SK-N-MC (cell line): ENCODE measurements at regions not wholly inside any gene's neighbourhood (a gene's known extent, or its start where the extent isn't known, plus 50 kb on each side); places are given as distances from the start of the nearest gene placed in this dataset.

Experiments used
- DNase-seq: peaks from one replicate; pipeline ENCODE4 v3.0.0-alpha.2; 2011; ENCODE audit warnings: low read depth, low spot score
- H3K27ac ChIP-seq: fragments of 200-600 bp; sonication (generic); 2 replicates; pipeline ENCODE4 v1.5.1; 2016; ENCODE audit warnings: mixed run types
- H3K36me3 ChIP-seq: fragments of 200-600 bp; sonication (generic); 2 replicates; pipeline ENCODE4 v1.6.1; 2017; ENCODE audit warnings: antibody characterized with exemption, low read length, mixed read lengths; ENCODE audit not compliant: insufficient read depth
- H3K4me3 ChIP-seq: fragments of 200-600 bp; sonication (generic); 2 replicates; pipeline ENCODE4 v1.5.1; 2016
- H3K9ac ChIP-seq: fragments of 200-600 bp; sonication (generic); 2 replicates; pipeline ENCODE4 v1.8.0; 2017; ENCODE audit warnings: mixed run types, mixed read lengths; ENCODE audit not compliant: insufficient read length
- H3K9me3 ChIP-seq: fragments of 200-600 bp; sonication (generic); 2 replicates; pipeline ENCODE4 v1.6.1; 2017; ENCODE audit warnings: low read depth, mild to moderate bottlenecking, antibody characterized with exemption, low read length, moderate library complexity, mixed read lengths
- EZH2 ChIP-seq: fragments of 200-600 bp; sonication (generic); IDR thresholded peaks from one replicate; pipeline ENCODE4 v1.6.1; 2017; ENCODE audit warnings: antibody characterized with exemption
- FOXP2 ChIP-seq: optimal IDR thresholded peaks from 2 replicates; pipeline ENCODE3; 2011; ENCODE audit warnings: mild to moderate bottlenecking, moderate library complexity; ENCODE audit not compliant: insufficient read depth; ENCODE audit errors: extremely low read length, control extremely low read depth
- POLR2AphosphoS5 ChIP-seq: IDR thresholded peaks from 2 replicates; pipeline ENCODE4 v1.6.1; 2012; ENCODE audit warnings: mild to moderate bottlenecking, low read depth, low read length, borderline replicate concordance

GRCh38 chr7:82623812-82624211, 180.2 kb upstream of the CACNA2D1 start:
- no peak for TF ChIP-seq POLR2AphosphoS5
- no peak for TF ChIP-seq FOXP2
- TF ChIP-seq EZH2: no peak
- no peak overlapping the region for H3K27ac ChIP-seq
- no peak for DNase-seq
- no peaks in the 10 kb centered on the region for H3K36me3 ChIP-seq
- no peak overlapping the region for H3K4me3 ChIP-seq
- no peaks in the 10 kb centered on the region for H3K9me3 ChIP-seq
- no peak overlapping the region for H3K9ac ChIP-seq

GRCh38 chr7:82617156-82617555, 173.6 kb upstream of the CACNA2D1 start:
- H3K36me3 ChIP-seq: no peaks in the 10 kb centered on the region
- no peak overlapping the region for H3K4me3 ChIP-seq
- H3K9ac ChIP-seq: no peak overlapping the region
- H3K9me3 ChIP-seq: no peaks in the 10 kb centered on the region
- no peak overlapping the region for H3K27ac ChIP-seq
- no peak for TF ChIP-seq EZH2
- TF ChIP-seq FOXP2: no peak
- TF ChIP-seq POLR2AphosphoS5: no peak
- DNase-seq: no peak

GRCh38 chr7:82616059-82616728, 172.6 kb upstream of the CACNA2D1 start:
- Histone ChIP-seq H3K9ac (no peak overlapping the region), H3K27ac (no peak overlapping the region), H3K36me3 (no peaks in the 10 kb centered on the region), H3K4me3 (no peak overlapping the region), H3K9me3 (no peaks in the 10 kb centered on the region)
- no peak for DNase-seq
- TF ChIP-seq POLR2AphosphoS5 (no peak), FOXP2 (no peak), EZH2 (no peak)

- no peak for DNase-seq
- TF ChIP-seq FOXP2 (no peak), EZH2 (no peak), POLR2AphosphoS5 (no peak)
- Histone ChIP-seq H3K4me3 (no peak overlapping the region), H3K9ac (no peak overlapping the region), H3K27ac (no peak overlapping the region), H3K36me3 (no peaks in the 10 kb centered on the region), H3K9me3 (no peaks in the 10 kb centered on the region)
These were observed 171.9 kb upstream of the CACNA2D1 start for GRCh38 chr7:82615527-82615926.

DNA sequence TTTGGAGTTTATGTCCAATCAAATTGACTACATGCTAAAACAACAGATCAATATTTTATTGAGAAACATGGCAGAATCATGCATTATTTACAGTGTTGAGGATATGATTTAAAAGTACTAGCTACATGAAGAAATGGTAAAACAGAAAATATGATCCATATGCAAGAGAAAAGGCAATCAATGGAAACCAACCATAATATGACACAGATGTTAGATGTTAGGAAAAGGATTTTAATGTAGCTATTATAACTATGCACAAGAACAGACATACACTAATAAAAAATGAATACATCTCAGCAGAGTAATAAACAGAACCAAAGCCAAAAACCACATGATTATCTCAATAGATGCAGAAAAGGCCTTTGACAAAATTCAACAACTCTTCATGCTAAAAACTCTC, 166.2 kb upstream of the CACNA2D1 start:
- peak overlapping the region; percentile 49 for H3K4me3 ChIP-seq
- H3K36me3 ChIP-seq: no peaks in the 10 kb centered on the region
- DNase-seq: peak; percentile 65
- H3K9me3 ChIP-seq: no peaks in the 10 kb centered on the region
- no peak overlapping the region for H3K9ac ChIP-seq
- TF ChIP-seq EZH2 (no peak), POLR2AphosphoS5 (peak; percentile 24; the same call in 1 of the 2 replicates)
- H3K27ac ChIP-seq: peak overlapping the region; percentile 76

DNA sequence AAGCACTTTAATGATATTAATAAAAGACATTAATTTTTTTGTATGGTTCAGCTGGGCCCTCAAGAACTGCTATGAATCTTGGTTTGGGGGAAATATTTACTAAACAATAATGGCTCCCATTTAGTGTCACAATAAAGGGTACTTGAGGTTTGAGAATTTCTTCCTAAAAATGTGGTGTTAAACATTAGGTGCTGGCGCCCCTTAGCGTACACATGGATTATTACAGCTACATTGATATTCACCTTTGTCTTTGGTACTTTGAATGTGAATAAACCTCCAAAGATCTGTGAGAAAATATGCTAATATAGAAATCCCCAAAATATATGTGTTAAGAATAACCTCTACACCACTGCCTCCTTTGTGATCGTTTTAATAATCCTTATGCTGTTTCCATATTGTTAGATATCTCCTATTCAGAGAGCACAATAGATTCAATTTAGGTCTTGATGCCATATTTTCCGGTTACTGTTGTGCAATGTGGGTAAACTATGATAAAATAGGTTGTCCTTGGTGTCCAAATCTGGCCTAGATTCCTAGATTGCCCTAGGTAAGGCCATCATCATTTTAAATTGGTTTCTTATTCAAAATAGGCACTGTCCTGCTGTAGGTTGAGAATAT, 161.8 kb upstream of the CACNA2D1 start:
- DNase-seq: peak; percentile 44
- Histone ChIP-seq H3K9me3 (no peaks in the 10 kb centered on the region), H3K9ac (no peak overlapping the region), H3K36me3 (no peaks in the 10 kb centered on the region), H3K27ac (no peak overlapping the region), H3K4me3 (no peak overlapping the region)
- TF ChIP-seq POLR2AphosphoS5 (no peak), FOXP2 (no peak), EZH2 (no peak)

GRCh38 chr7:82602066-82602465, 158.5 kb upstream of the CACNA2D1 start:
- H3K36me3 ChIP-seq: no peaks in the 10 kb centered on the region
- H3K9me3 ChIP-seq: no peaks in the 10 kb centered on the region
- no peak overlapping the region for H3K9ac ChIP-seq
- H3K4me3 ChIP-seq: no peak overlapping the region
- no peak overlapping the region for H3K27ac ChIP-seq
- TF ChIP-seq FOXP2 (no peak), POLR2AphosphoS5 (no peak), EZH2 (no peak)
- no peak for DNase-seq

DNA sequence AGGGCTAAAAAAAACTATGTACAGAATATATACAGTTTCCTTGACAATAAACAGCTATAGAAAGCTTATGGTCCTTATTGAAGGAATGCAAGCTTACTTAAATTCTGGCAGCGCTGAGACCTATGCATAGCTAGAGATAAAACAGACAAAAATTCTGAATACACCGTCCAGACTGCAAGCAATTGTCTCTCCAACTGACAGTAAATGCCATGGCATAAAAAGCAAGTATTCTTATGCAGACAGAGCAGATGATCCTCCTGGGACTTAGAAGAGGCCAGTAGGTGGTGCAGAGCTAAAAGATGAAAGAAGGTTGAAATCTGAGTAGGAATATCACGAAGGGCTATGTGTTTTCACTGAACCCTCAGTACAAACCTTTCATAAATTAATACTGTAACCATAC, 157.0 kb upstream of the CACNA2D1 start:
- Histone ChIP-seq H3K9ac (no peak overlapping the region), H3K4me3 (no peak overlapping the region), H3K36me3 (no peaks in the 10 kb centered on the region), H3K9me3 (no peaks in the 10 kb centered on the region), H3K27ac (no peak overlapping the region)
- no peak for DNase-seq
- TF ChIP-seq EZH2 (no peak), FOXP2 (no peak)

DNA sequence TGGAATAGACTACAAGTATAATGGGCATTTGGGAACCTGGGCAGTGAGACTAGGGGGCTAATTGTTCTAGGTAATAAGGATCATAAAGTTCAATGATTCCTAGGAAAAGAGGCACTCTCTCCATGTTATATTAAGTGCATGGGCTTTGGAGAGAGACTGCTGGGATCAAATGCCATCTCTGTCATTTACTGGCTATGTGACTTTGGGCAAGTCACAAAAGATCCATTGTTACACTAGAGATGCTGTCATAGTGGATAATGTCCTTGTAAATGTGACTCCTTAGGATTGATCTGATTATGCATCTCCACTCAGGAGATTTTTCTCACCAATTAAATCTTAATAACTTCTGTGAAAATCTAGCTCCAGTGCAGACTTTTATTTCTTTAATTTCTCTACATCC, 156.3 kb upstream of the CACNA2D1 start:
- no peaks in the 10 kb centered on the region for H3K9me3 ChIP-seq
- no peak overlapping the region for H3K4me3 ChIP-seq
- H3K27ac ChIP-seq: no peak overlapping the region
- H3K9ac ChIP-seq: no peak overlapping the region
- TF ChIP-seq POLR2AphosphoS5 (no peak), EZH2 (no peak), FOXP2 (no peak)
- H3K36me3 ChIP-seq: no peaks in the 10 kb centered on the region
- DNase-seq: no peak
